WTC11 (cell line): ENCODE measurements at regions not wholly inside any gene's neighbourhood (a gene's known extent, or its start where the extent isn't known, plus 50 kb on each side); places are given as distances from the start of the nearest gene placed in this dataset.

ENCODE experiments used
- AR ChIP-seq: fragments of 250-450 bp; sonication (Bioruptor Pico); IDR thresholded peaks from 2 replicates; pipeline ENCODE4 v1.9.0; 2021; ENCODE audit warnings: mild to moderate bottlenecking
- CTCF ChIP-seq: fragments of 200-600 bp; IDR thresholded peaks from 2 replicates; pipeline ENCODE4 v1.8.0; 2022; ENCODE audit warnings: antibody characterized with exemption
- GRHL2 ChIP-seq: fragments of 250-450 bp; sonication (Bioruptor Pico); IDR thresholded peaks from 2 replicates; pipeline ENCODE4 v1.8.0; 2022; ENCODE audit warnings: mild to moderate bottlenecking, moderate library complexity; ENCODE audit not compliant: insufficient replicate concordance, severe bottlenecking
- JUN ChIP-seq: sonication (generic); formaldehyde crosslinking; IDR thresholded peaks from 2 replicates; pipeline ENCODE4 v1.8.0; 2023; ENCODE audit warnings: mild to moderate bottlenecking, missing genetic modification reagents
- MAX ChIP-seq: sonication (generic); formaldehyde crosslinking; IDR thresholded peaks from 2 replicates; pipeline ENCODE4 v1.8.0; 2022; ENCODE audit warnings: mild to moderate bottlenecking, missing genetic modification reagents
- PREB ChIP-seq: sonication (generic); formaldehyde crosslinking; IDR thresholded peaks from 2 replicates; pipeline ENCODE4 v1.8.1; 2022; ENCODE audit warnings: mild to moderate bottlenecking, missing genetic modification reagents, moderate library complexity, borderline replicate concordance
- ZNF121 ChIP-seq: sonication (generic); formaldehyde crosslinking; IDR thresholded peaks from 2 replicates; pipeline ENCODE4 v1.8.0; 2023; ENCODE audit warnings: missing genetic modification reagents
- ZNF263 ChIP-seq: sonication (generic); formaldehyde crosslinking; IDR thresholded peaks from 2 replicates; pipeline ENCODE4 v1.8.1; 2022; ENCODE audit warnings: low read depth, mild to moderate bottlenecking, moderate library complexity, missing genetic modification reagents
- ZNF416 ChIP-seq: fragments of 250-450 bp; sonication (Bioruptor Pico); IDR thresholded peaks from 2 replicates; pipeline ENCODE4 v1.9.0; 2021; ENCODE audit warnings: mild to moderate bottlenecking, inconsistent platforms
- ZNF425 ChIP-seq: fragments of 250-450 bp; sonication (Bioruptor Pico); conservative IDR thresholded peaks from 2 replicates; pipeline ENCODE4 v1.9.0; 2021; ENCODE audit warnings: mild to moderate bottlenecking
- TF ChIP-seq, protein P1 (sequence below): sonication (generic); formaldehyde crosslinking; IDR thresholded peaks from 2 replicates; pipeline ENCODE4 v1.8.1; 2023; ENCODE audit warnings: mild to moderate bottlenecking, missing genetic modification reagents
- TF ChIP-seq, protein P2 (sequence below): sonication (generic); formaldehyde crosslinking; IDR thresholded peaks from 2 replicates; pipeline ENCODE4 v1.8.1; 2022; ENCODE audit warnings: missing genetic modification reagents, borderline replicate concordance
- TF ChIP-seq, protein P3 (sequence below): sonication (generic); formaldehyde crosslinking; IDR thresholded peaks from 2 replicates; pipeline ENCODE4 v1.8.1; 2023; ENCODE audit warnings: mild to moderate bottlenecking, missing genetic modification reagents
- TF ChIP-seq, protein P4 (sequence below): sonication (generic); formaldehyde crosslinking; IDR thresholded peaks from 2 replicates; pipeline ENCODE4 v1.8.0; 2022; ENCODE audit warnings: missing genetic modification reagents

DNA sequence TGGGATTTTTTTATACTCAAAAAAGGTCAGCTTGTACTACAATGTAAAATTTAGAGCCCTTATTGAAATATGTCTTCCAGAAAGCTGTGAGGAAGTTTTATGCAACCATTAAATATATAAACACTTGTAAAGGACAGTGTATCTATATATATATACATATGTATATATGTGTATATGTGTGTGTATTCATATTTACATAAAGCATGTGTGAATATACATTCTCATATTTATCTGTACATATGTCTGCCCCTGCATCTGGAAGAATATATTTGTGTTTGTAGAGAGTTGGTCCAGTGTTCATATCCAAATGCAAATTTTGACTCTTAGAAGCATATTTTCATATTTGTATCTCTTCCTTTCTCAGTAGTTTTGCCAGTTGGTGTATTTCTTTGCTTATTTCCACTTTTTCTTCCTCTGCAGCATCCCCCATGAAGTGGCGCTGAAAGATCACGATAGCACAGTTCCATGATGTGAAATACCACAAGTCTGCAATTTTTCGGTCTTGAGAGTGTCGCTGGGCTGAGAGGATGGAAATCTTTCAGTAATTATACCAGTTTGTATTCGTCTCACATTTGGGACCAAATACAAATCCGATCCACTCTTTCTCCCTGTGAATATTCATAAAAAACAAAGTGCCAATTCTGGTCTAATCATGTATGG is 311.7 kb upstream of the DPH6 start:
- TF ChIP-seq CTCF, result no peak
- TF ChIP-seq MAX (CRISPR knock-in tag), result no peak
- TF ChIP-seq, protein P1, sequence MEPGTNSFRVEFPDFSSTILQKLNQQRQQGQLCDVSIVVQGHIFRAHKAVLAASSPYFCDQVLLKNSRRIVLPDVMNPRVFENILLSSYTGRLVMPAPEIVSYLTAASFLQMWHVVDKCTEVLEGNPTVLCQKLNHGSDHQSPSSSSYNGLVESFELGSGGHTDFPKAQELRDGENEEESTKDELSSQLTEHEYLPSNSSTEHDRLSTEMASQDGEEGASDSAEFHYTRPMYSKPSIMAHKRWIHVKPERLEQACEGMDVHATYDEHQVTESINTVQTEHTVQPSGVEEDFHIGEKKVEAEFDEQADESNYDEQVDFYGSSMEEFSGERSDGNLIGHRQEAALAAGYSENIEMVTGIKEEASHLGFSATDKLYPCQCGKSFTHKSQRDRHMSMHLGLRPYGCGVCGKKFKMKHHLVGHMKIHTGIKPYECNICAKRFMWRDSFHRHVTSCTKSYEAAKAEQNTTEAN (CRISPR knock-in tag), result no peak
- TF ChIP-seq PREB (CRISPR knock-in tag), result no peak
- TF ChIP-seq, protein P2, sequence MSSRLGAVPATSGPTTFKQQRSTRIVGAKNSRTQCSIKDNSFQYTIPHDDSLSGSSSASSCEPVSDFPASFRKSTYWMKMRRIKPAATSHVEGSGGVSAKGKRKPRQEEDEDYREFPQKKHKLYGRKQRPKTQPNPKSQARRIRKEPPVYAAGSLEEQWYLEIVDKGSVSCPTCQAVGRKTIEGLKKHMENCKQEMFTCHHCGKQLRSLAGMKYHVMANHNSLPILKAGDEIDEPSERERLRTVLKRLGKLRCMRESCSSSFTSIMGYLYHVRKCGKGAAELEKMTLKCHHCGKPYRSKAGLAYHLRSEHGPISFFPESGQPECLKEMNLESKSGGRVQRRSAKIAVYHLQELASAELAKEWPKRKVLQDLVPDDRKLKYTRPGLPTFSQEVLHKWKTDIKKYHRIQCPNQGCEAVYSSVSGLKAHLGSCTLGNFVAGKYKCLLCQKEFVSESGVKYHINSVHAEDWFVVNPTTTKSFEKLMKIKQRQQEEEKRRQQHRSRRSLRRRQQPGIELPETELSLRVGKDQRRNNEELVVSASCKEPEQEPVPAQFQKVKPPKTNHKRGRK, result no peak
- no peak for TF ChIP-seq AR (CRISPR knock-in tag)
- no peak for TF ChIP-seq ZNF121 (CRISPR knock-in tag)
- no peak for TF ChIP-seq JUN (CRISPR knock-in tag)
- TF ChIP-seq GRHL2 (CRISPR knock-in tag), result no peak
- TF ChIP-seq, protein P3, sequence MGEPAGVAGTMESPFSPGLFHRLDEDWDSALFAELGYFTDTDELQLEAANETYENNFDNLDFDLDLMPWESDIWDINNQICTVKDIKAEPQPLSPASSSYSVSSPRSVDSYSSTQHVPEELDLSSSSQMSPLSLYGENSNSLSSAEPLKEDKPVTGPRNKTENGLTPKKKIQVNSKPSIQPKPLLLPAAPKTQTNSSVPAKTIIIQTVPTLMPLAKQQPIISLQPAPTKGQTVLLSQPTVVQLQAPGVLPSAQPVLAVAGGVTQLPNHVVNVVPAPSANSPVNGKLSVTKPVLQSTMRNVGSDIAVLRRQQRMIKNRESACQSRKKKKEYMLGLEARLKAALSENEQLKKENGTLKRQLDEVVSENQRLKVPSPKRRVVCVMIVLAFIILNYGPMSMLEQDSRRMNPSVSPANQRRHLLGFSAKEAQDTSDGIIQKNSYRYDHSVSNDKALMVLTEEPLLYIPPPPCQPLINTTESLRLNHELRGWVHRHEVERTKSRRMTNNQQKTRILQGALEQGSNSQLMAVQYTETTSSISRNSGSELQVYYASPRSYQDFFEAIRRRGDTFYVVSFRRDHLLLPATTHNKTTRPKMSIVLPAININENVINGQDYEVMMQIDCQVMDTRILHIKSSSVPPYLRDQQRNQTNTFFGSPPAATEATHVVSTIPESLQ (CRISPR knock-in tag), result no peak
- no peak for TF ChIP-seq ZNF263 (CRISPR knock-in tag)
- TF ChIP-seq ZNF416, result no peak
- TF ChIP-seq, protein P4, sequence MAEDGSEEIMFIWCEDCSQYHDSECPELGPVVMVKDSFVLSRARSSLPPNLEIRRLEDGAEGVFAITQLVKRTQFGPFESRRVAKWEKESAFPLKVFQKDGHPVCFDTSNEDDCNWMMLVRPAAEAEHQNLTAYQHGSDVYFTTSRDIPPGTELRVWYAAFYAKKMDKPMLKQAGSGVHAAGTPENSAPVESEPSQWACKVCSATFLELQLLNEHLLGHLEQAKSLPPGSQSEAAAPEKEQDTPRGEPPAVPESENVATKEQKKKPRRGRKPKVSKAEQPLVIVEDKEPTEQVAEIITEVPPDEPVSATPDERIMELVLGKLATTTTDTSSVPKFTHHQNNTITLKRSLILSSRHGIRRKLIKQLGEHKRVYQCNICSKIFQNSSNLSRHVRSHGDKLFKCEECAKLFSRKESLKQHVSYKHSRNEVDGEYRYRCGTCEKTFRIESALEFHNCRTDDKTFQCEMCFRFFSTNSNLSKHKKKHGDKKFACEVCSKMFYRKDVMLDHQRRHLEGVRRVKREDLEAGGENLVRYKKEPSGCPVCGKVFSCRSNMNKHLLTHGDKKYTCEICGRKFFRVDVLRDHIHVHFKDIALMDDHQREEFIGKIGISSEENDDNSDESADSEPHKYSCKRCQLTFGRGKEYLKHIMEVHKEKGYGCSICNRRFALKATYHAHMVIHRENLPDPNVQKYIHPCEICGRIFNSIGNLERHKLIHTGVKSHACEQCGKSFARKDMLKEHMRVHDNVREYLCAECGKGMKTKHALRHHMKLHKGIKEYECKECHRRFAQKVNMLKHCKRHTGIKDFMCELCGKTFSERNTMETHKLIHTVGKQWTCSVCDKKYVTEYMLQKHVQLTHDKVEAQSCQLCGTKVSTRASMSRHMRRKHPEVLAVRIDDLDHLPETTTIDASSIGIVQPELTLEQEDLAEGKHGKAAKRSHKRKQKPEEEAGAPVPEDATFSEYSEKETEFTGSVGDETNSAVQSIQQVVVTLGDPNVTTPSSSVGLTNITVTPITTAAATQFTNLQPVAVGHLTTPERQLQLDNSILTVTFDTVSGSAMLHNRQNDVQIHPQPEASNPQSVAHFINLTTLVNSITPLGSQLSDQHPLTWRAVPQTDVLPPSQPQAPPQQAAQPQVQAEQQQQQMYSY (CRISPR knock-in tag), result no peak
- TF ChIP-seq ZNF425 (CRISPR knock-in tag), result no peak
